ENCODE measurements at regions not wholly inside any gene's neighbourhood (a gene's known extent, or its start where the extent isn't known, plus 50 kb on each side); places are given as distances from the start of the nearest gene placed in this dataset.

DNA sequence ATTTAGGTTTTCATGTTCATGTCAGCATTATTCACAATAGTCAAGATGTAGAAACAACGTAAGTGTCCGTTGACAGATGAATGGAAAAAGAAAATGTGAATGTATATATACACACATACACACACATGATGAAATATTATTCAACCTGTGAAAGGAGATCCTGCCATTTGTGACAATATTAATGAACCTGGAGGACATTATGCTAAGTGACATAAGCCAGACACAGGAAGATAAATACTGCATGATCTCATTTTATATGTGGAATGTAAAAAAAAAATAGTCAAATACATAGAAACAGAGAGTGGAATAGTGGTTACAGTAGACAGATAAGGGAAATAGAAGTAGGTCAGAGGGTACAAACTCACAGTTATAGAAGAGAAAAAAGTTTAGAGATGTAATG, 651.1 kb upstream of the MKI67 start:
- no peak for DNase-seq

DNA sequence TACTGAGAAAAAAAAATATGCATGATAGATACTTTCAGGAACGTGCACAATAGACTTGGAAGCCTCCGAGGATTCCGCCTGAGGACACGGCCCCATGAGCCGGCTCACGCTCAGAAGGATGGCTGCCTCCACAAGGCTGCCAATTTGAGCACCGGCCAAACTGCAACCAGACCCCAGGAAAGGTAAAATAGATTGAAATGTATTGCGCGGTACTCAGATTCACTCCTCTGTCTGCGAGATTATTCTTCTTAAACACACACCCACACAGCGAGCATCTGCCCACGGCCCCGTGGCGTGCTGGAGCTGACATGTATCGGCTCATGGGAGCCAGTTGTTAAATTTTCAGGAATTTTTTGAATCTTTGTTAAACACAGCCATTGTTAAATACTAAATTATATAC, 653.2 kb upstream of the MKI67 start:
- DNase-seq = no peak

DNA sequence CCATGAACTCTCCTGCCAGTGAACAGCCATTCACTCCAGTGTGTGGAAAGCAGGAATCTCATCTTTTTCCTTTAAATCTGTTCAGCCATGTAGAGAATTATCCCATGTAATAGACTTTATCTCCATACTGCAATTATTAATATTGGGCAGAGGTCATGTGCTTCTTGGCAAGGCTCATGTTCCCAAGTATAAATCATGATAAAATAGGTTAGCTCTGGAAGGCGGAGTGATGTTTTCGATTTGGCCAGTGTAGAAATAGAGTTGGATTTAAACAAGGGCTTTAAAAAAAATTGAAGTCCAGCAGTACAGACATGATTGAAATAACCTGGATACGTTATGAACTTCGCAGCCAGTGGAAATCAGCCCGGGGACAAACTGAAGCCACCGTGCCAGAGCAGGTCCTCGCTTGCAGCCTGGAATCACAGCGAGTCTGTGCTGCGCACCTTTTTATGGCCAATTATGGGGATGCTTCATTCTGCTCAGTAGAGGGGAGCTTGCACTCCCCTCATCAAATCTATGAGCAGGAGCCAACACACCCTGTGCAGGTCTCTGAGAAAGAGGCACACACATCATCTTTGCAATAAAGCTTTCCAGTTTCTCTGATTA, 654.0 kb upstream of the MKI67 start:
- no peak for DNase-seq

- no peak for DNase-seq
Measured at GRCh38 chr10:128781637-128782036, 655.4 kb upstream of the MKI67 start.

- no peak for DNase-seq
Measured at GRCh38 chr10:128784444-128784843, 658.2 kb upstream of the MKI67 start.

DNA sequence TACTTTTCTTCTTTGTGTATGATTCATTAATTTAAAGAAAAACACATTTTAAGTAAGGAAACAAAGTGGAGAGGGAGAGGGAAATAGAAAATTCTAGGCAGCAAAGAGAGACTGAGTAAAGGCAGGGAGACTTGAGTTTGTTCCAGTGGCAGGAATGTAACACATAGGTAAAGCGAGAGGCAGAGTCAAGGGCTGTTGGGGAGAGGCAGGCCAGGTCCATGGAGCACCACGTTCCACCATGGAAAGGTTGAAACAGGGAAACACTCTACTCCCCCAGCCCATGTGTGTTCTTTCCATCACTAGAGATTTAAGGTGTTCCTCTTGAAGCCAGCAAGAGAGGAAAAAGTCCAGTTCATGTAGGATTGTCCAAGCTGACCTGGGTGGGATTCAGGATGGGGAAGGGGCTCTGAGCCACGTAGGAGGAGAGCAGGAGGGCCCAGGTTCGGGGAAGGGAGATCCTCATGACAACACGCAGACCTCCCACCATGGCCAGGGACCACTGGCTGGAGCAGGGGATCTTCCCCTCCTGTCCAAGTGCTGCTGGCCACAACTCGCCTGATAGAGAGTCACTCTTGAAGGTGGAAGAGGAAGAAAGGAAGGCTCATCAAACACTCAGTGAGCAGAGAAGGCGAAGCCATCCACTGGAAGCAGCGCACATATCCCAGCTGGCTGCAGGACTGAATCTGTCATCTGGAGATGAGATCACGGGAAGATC, 666.4 kb upstream of the MKI67 start:
- DNase-seq = no peak

- no peak for DNase-seq
Measured at GRCh38 chr10:128793726-128794655, 667.8 kb upstream of the MKI67 start.

GRCh38 chr10:128796396-128796912, 670.2 kb upstream of the MKI67 start:
- no peak for DNase-seq

- DNase-seq = no peak
Measured at GRCh38 chr10:128802062-128802461, 665.0 kb upstream of the MGMT start.

- DNase-seq = no peak
Measured at GRCh38 chr10:128803790-128804189, 663.3 kb upstream of the MGMT start.

DNA sequence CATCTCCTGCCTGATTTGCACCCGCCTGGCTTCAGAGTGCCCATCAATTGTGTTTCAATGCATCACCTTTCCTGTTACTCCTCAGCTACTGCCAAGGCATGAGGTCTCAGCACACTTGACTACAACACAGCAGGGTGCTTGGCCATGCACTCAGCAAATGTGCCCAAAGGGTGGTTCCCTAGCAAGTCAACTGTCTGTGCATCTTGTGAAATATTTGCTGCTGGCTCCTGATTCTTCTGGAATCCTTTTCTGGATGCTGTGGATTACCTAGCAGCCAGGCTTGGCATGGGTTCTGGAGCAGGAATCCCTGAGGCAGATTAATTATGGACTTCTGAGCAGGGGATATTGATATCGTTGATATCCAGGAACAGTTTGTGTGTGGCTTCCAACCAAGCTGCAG, 662.6 kb upstream of the MGMT start:
- no peak for DNase-seq

- no peak for DNase-seq
Measured at GRCh38 chr10:128808921-128809440, 658.1 kb upstream of the MGMT start.

DNA sequence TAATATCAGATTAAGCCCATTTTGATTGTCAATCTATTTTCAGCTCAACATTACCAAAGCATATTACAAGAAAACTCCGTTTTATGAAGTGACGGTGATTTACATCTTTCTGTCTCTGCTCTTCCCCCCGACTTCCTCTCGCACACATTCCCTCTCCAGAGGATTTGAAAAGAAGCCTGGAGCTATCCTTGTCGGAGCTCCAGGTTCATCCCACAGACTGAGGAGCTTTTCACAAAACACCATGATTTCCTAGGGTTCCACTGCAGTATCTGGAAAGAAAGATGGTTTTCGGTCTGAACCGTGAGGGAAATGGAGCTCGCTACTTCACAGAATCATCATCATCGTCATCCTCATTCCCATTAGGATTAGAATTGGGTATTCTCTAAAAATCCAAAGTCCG, 655.5 kb upstream of the MGMT start:
- DNase-seq = no peak

- no peak for DNase-seq
Measured at GRCh38 chr10:128812000-128812399, 655.0 kb upstream of the MGMT start.

- no peak for DNase-seq
Measured at GRCh38 chr10:128813574-128813973, 653.5 kb upstream of the MGMT start.

- DNase-seq = no peak
Measured at GRCh38 chr10:128814024-128814423, 653.0 kb upstream of the MGMT start.

DNA sequence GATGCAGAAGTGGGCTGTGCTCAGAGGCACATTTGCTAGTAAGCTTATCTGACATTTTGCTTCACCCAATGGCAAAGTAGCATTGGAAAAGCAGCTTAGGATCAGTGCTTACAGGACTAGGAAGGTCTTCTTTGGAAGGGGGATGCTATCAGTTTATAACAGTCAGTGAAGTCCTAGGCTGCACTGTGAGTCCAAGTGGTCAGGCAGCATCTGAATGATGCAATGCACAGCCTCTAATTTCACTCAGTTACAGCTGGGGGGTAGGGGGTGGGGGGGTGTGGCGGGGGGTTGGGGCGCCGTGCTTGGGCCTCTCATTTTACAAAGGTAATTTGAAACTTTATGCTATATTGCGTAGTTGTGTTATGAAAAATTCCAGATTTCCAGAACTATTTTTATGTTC, 652.3 kb upstream of the MGMT start:
- no peak for DNase-seq

DNA sequence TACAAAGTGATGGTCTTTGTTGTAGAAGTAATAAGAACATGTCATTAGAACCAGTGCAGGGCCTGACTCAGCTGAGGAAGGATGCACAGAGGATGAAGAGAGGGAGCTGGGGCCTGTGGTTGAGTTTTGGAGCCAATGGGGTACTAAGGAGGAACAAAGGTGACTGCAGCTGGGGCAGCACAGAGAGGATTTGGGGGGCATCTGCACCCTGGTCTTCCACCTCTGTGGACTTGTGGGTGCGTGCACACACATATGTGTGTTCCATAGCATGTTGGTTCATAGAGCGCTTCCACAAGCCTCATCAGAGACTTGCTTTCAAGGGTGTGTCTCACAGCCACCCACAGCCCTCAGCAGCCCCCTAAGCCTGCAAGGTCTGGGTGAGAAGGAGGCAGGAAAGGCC, 650.3 kb upstream of the MGMT start:
- no peak for DNase-seq

GRCh38 chr10:128817636-128818035, 649.4 kb upstream of the MGMT start:
- DNase-seq = no peak

- DNase-seq = no peak
Measured at GRCh38 chr10:128820663-128821062, 646.4 kb upstream of the MGMT start.

DNA sequence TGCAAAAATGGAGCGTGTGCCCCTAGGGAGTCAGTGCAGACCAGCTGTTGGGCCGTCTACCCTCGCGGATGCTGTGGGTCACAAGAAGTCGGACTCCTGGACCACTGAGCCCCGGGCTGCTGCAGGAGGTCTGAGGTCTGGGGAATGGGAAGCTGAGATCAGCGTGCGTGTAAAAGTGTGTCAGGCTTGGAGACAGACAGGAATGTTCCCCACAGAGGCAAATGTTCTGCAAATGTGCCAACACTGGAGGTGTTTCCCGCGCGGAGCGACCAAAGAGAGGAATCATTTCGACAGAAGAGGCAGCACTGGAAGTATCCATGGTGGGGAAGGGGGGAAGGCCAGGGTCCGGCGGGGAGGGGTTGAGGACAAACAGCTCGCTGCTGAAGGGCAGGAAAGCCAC, 643.8 kb upstream of the MGMT start:
- DNase-seq = no peak

- DNase-seq = peak; percentile 2
Measured at GRCh38 chr10:128825626-128826025, 641.4 kb upstream of the MGMT start.

DNA sequence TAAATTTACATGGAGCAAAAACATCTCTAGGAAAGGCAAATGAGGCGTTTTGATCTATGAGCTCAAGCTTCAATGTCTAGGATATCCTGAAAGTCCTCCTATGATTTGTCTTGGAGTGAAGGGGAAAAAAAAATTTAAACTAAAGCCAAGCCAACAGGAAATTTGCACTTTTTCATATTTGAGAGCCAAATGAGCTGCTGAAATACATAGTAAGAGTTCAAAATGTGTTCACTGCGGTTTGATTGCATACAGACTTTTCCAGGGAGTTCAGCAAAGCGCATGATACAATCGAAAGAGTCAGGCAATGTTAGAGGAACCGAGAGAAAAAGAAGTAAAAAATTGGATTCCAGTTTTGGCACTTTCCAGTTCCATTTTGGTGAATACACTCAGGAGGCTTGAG, 633.4 kb upstream of the MGMT start:
- DNase-seq = no peak

Data from RPMI8226 (cell line).